ENCODE measurements at regions not wholly inside any gene's neighbourhood (a gene's known extent, or its start where the extent isn't known, plus 50 kb on each side); places are given as distances from the start of the nearest gene placed in this dataset.

DNA sequence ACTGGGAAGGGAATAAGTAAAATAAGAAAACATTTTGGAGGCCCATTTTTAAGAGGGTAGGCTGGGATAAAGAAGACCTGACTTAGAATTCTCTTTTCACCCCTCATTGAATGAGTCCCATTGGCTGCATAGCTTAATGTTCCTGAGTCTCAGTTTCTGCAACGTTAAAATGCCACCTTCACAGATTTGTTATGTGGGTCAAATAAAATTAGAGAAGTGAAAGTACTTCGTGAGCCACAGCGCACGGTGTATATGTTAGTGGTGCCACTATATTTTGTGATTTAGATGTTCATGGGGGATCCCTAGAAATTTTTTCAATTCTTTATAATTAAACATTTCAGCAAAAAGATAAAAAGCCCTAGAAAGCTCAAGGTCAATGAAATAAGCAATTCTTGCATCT is 109.2 kb upstream of the HS3ST1 start:
- Histone ChIP-seq H3K23me2 (ENCODE audit: low read depth, low read length) (peaks cover 2% of the 10 kb centered on the region; the same call in 1 of the 2 replicates), H2BK15ac (ENCODE audit: low read length) (no peak overlapping the region), H3K56ac (replicated peaks; ENCODE audit: insufficient read length, low read depth, low read length) (no peak overlapping the region), H4K91ac (replicated peaks; ENCODE audit: insufficient read length, low read length) (no peak overlapping the region), H2BK5ac (ENCODE audit: low read depth, low read length) (no peak overlapping the region), H3K27me3 (replicated peaks in 1 of 4; ENCODE audit: control insufficient read depth in 3 of 4, extremely low read depth in 1 of 4, insufficient read depth in 3 of 4, low read length in 3 of 4) (no peaks in the 10 kb centered on the region), H2AFZ (ENCODE audit: low read length) (no peak overlapping the region), H3K9ac (replicated peaks in 1 of 4; ENCODE audit: extremely low read depth in 1 of 4, low read depth in 3 of 4, low read length in 3 of 4) (no peak overlapping the region), H2BK120ac (replicated peaks; ENCODE audit: low read depth, low read length) (no peak overlapping the region), H3K79me1 (ENCODE audit: low read depth, low read length) (no peaks in the 10 kb centered on the region), H3K4me3 (ENCODE audit: extremely low read depth in 1 of 4, insufficient read depth in 2 of 4, low read depth in 3 of 4, low read length in 4 of 4) (no peak overlapping the region), H3K23ac (ENCODE audit: insufficient read length) (no peak overlapping the region), H2AK5ac (ENCODE audit: low read depth, low read length) (no peak overlapping the region), H3K27ac (ENCODE audit: low read depth, low read length) (no peak overlapping the region), H2BK12ac (ENCODE audit: low read depth, low read length) (no peak overlapping the region), H3K4ac (replicated peaks; ENCODE audit: insufficient read length, low read depth, low read length) (no peak overlapping the region), H3K9me3 (ENCODE audit: insufficient read depth in 2 of 2, low read depth in 1 of 2, low read length in 1 of 2) (no peaks in the 10 kb centered on the region), H3K18ac (ENCODE audit: extremely low read depth, low read length) (no peak overlapping the region), H4K5ac (ENCODE audit: insufficient read length, low read depth, low read length) (no peak overlapping the region), H4K8ac (ENCODE audit: extremely low read depth, insufficient read depth, low read length) (no peak overlapping the region), H3K36me3 (ENCODE audit: control insufficient read depth in 2 of 4, insufficient read depth in 4 of 4, low read length in 3 of 4) (no peaks in the 10 kb centered on the region), H3K14ac (ENCODE audit: insufficient read length) (no peak overlapping the region), H3K79me2 (ENCODE audit: control insufficient read depth in 1 of 2, insufficient read depth in 2 of 2, low read length in 2 of 2) (no peaks in the 10 kb centered on the region), H4K20me1 (replicated peaks in 1 of 2; ENCODE audit: control insufficient read depth in 1 of 2, insufficient read depth in 2 of 2, low read length in 2 of 2) (no peaks in the 10 kb centered on the region), H3K4me1 (replicated peaks in 1 of 4; ENCODE audit: control insufficient read depth in 3 of 4, insufficient read depth in 4 of 4, low read length in 3 of 4) (no peaks in the 10 kb centered on the region), H2BK20ac (ENCODE audit: low read length) (no peak overlapping the region), H3K4me2 (ENCODE audit: insufficient read depth in 1 of 2, low read depth in 2 of 2, low read length in 2 of 2) (no peak overlapping the region)
- ChIA-PET POLR2A (ENCODE audit: partially characterized antibody) (no interaction called here), CTCF (ENCODE audit: partially characterized antibody) (interaction anchor here (0.7 kb wide), 1 partner anchor 15 kb away, joined by 3 read pairs; no protein-coding TSS in a partner anchor)
- 70% methylated on average over 4 of the region's 4 CpGs; no CpG with 5 or more reads in 1 of the 2 experiments for WGBS, 2 experiments (ENCODE audit: extremely low coverage in 1 of 2, insufficient coverage in 1 of 2, insufficient read length in 1 of 2, insufficient replicate concordance in 2 of 2, low coverage in 1 of 2, low lambda C conversion rate in 2 of 2, missing lambda C conversion rate in 1 of 2)
- FAIRE-seq: no peak
- no peak for DNase-seq (ENCODE audit: low read depth in 1 of 2, low spot score in 2 of 2)
- no peak for TF ChIP-seq HDAC6 (IDR thresholded peaks at IDR 0.05; ENCODE audit: low read depth, low read length)
- TF ChIP-seq JUN (IDR thresholded peaks at IDR 0.05; ENCODE audit: low read depth, low read length): no peak
- no peak for TF ChIP-seq JUND (IDR thresholded peaks at IDR 0.05; ENCODE audit: low read length)
- no peak for TF ChIP-seq SP1 (IDR thresholded peaks at IDR 0.05; ENCODE audit: low read depth, low read length)
- no peak for TF ChIP-seq SP4 (IDR thresholded peaks at IDR 0.05; ENCODE audit: low read length)
- TF ChIP-seq EGR1 (IDR thresholded peaks at IDR 0.05; ENCODE audit: borderline replicate concordance, low read depth, low read length): no peak
- TF ChIP-seq CTCF (IDR thresholded peaks at IDR 0.05; ENCODE audit: control extremely low read depth in 1 of 3, insufficient read depth in 1 of 3, low read depth in 1 of 3, low read length in 3 of 3): no peak
- TF ChIP-seq SP2 (IDR thresholded peaks at IDR 0.05; ENCODE audit: low read length): no peak
- no peak for TF ChIP-seq RBBP5 (IDR thresholded peaks at IDR 0.05; ENCODE audit: borderline replicate concordance, low read depth, low read length)
- no peak for TF ChIP-seq PHF8 (conservative IDR thresholded peaks at IDR 0.05; ENCODE audit: low read depth, low read length)
- TF ChIP-seq CREB1 (IDR thresholded peaks at IDR 0.05): no peak
- TF ChIP-seq POLR2AphosphoS5 (IDR thresholded peaks at IDR 0.05; ENCODE audit: low read depth, low read length): no peak
- TF ChIP-seq TCF12 (IDR thresholded peaks at IDR 0.05; ENCODE audit: low read depth, low read length): no peak
- TF ChIP-seq FOSL1 (IDR thresholded peaks at IDR 0.05; ENCODE audit: insufficient read depth, low read depth, low read length): no peak
